H9 (cell line): ENCODE measurements at regions not wholly inside any gene's neighbourhood (a gene's known extent, or its start where the extent isn't known, plus 50 kb on each side); places are given as distances from the start of the nearest gene placed in this dataset.
A peak's percentile ranks its signal among the peaks of the same experiment; 100 is the strongest.

Source experiments
- DNase-seq: peaks from one replicate; pipeline ENCODE4 v3.0.0-alpha.2; 2017
- H2AFZ ChIP-seq: one replicate; pipeline ENCODE4 v1.6.1; 2013; ENCODE audit warnings: mild to moderate bottlenecking, low read length, control low read depth, moderate library complexity
- H2AK5ac ChIP-seq: 2 replicates; pipeline ENCODE4 v1.6.1; 2013; ENCODE audit warnings: low read length, control low read depth, mixed read lengths; ENCODE audit not compliant: insufficient read length
- H2BK120ac ChIP-seq: one replicate; pipeline ENCODE4 v1.6.1; 2013; ENCODE audit warnings: low read depth, mild to moderate bottlenecking, low read length, control low read depth, inconsistent platforms; ENCODE audit not compliant: poor library complexity, severe bottlenecking
- H2BK12ac ChIP-seq: 2 replicates; pipeline ENCODE4 v1.6.1; 2013; ENCODE audit warnings: low read length, control low read depth, mixed read lengths, low read depth; ENCODE audit not compliant: insufficient read length
- H2BK15ac ChIP-seq: 2 replicates; pipeline ENCODE4 v1.6.1; 2013; ENCODE audit warnings: low read depth, low read length, control low read depth
- H2BK20ac ChIP-seq: one replicate; pipeline ENCODE4 v1.6.1; 2013; ENCODE audit warnings: low read depth, mild to moderate bottlenecking, low read length, control low read depth, inconsistent platforms; ENCODE audit not compliant: poor library complexity, severe bottlenecking
- H2BK5ac ChIP-seq: 2 replicates; pipeline ENCODE4 v1.6.1; 2013; ENCODE audit warnings: low read length, control low read depth, mixed read lengths; ENCODE audit not compliant: insufficient read length
- H3K14ac ChIP-seq: 2 replicates; pipeline ENCODE4 v1.6.1; 2013; ENCODE audit warnings: low read length, control low read depth; ENCODE audit not compliant: insufficient read depth
- H3K18ac ChIP-seq: 2 replicates; pipeline ENCODE4 v1.6.1; 2013; ENCODE audit warnings: low read depth, mild to moderate bottlenecking, mixed read lengths, low read length, control low read depth; ENCODE audit not compliant: insufficient read length
- H3K23ac ChIP-seq: 2 replicates; pipeline ENCODE4 v1.6.1; 2013; ENCODE audit warnings: low read length, control low read depth, mixed read lengths, low read depth; ENCODE audit not compliant: insufficient read length
- H3K23me2 ChIP-seq: 2 replicates; pipeline ENCODE4 v1.6.1; 2013; ENCODE audit warnings: low read depth, mild to moderate bottlenecking, mixed read lengths, low read length, control low read depth; ENCODE audit not compliant: insufficient read length, poor library complexity, severe bottlenecking
- H3K27ac ChIP-seq: 2 replicates; pipeline ENCODE4 v1.5.1; 2013; ENCODE audit warnings: low read length, control low read depth, mixed read lengths, low read depth; ENCODE audit not compliant: insufficient read length
- H3K27me3 ChIP-seq: 2 replicates; pipeline ENCODE4 v1.6.1; 2013; ENCODE audit warnings: low read length, control low read depth, inconsistent platforms; ENCODE audit not compliant: insufficient read depth
- H3K4ac ChIP-seq: 2 replicates; pipeline ENCODE4 v1.6.1; 2013; ENCODE audit warnings: low read depth, mild to moderate bottlenecking, control low read depth, inconsistent platforms, low read length, moderate library complexity
- H3K4me1 ChIP-seq: 2 replicates; pipeline ENCODE4 v1.6.1; 2013; ENCODE audit warnings: low read length, control low read depth, inconsistent platforms; ENCODE audit not compliant: insufficient read depth
- H3K4me2 ChIP-seq: 2 replicates; pipeline ENCODE4 v1.6.1; 2013; ENCODE audit warnings: low read length, control low read depth, mixed read lengths; ENCODE audit not compliant: insufficient read length, insufficient read depth
- H3K56ac ChIP-seq: 2 replicates; pipeline ENCODE4 v1.6.1; 2013; ENCODE audit warnings: low read depth, mild to moderate bottlenecking, mixed read lengths, low read length, control low read depth; ENCODE audit not compliant: insufficient read length
- H3K79me1 ChIP-seq: 2 replicates; pipeline ENCODE4 v1.6.1; 2013; ENCODE audit warnings: low read depth, mild to moderate bottlenecking, moderate library complexity, low read length, control low read depth, inconsistent platforms; ENCODE audit not compliant: insufficient read depth, poor library complexity, severe bottlenecking
- H3K79me2 ChIP-seq: 2 replicates; pipeline ENCODE4 v1.6.1; 2013; ENCODE audit warnings: low read length, control low read depth, inconsistent platforms; ENCODE audit not compliant: insufficient read depth
- H3K9ac ChIP-seq: 2 replicates; pipeline ENCODE4 v1.6.1; 2013; ENCODE audit warnings: low read length, control low read depth, mixed read lengths; ENCODE audit not compliant: insufficient read length; ENCODE audit errors: extremely low read depth
- H3K9me3 ChIP-seq: one replicate; pipeline ENCODE4 v1.6.1; 2013; ENCODE audit warnings: low read depth, low read length, inconsistent platforms; ENCODE audit not compliant: control insufficient read depth
- H3T11ph ChIP-seq: one replicate; pipeline ENCODE4 v1.6.1; 2013; ENCODE audit warnings: mild to moderate bottlenecking, low read length, control low read depth, inconsistent platforms
- H4K20me1 ChIP-seq: one replicate; pipeline ENCODE4 v1.6.1; 2013; ENCODE audit not compliant: control insufficient read depth, insufficient read length, insufficient read depth
- H4K5ac ChIP-seq: 2 replicates; pipeline ENCODE4 v1.6.1; 2013; ENCODE audit warnings: low read depth, mild to moderate bottlenecking, mixed read lengths, low read length, control low read depth; ENCODE audit not compliant: insufficient read length
- H4K8ac ChIP-seq: replicated peaks from 2 replicates; pipeline ENCODE4 v1.6.1; 2013; ENCODE audit warnings: low read length, control low read depth, mixed read lengths, low read depth; ENCODE audit not compliant: insufficient read length
- H4K91ac ChIP-seq: 2 replicates; pipeline ENCODE4 v1.6.1; 2013; ENCODE audit warnings: low read depth, mild to moderate bottlenecking, moderate library complexity, mixed read lengths, low read length, control low read depth; ENCODE audit not compliant: insufficient read length
- H3K27ac Mint-ChIP-seq, 3 experiments: 2 replicates in 2 of 3; 3 replicates in 1 of 3; pipeline ENCODE4 v1.8.0; 2020 to 2021; ENCODE audit warnings: mixed read lengths in 3 of 3, mild to moderate bottlenecking in 1 of 3, moderate library complexity in 1 of 3
- H3K27me3 Mint-ChIP-seq: 2 replicates; pipeline ENCODE4 v1.8.0; 2021; ENCODE audit warnings: low read depth, mild to moderate bottlenecking, moderate library complexity, mixed read lengths
- H3K36me3 Mint-ChIP-seq, 3 experiments: 2 replicates in 2 of 3; 3 replicates in 1 of 3; pipeline ENCODE4 v1.8.0; 2020 to 2021; ENCODE audit warnings: low read depth in 3 of 3, mixed read lengths in 3 of 3; ENCODE audit not compliant: insufficient read depth in 1 of 3
- H3K4me1 Mint-ChIP-seq, 2 experiments: 2 replicates each; pipeline ENCODE4 v1.8.0; 2020; ENCODE audit warnings: mixed read lengths in 2 of 2
- H3K4me3 Mint-ChIP-seq, 2 experiments: 2 replicates in 1 of 2; 3 replicates in 1 of 2; pipeline ENCODE4 v1.8.0; 2020 to 2021; ENCODE audit warnings: mild to moderate bottlenecking in 2 of 2, mixed read lengths in 2 of 2, moderate library complexity in 1 of 2
- H3K9me3 Mint-ChIP-seq, 2 experiments: 2 replicates in 1 of 2; 3 replicates in 1 of 2; pipeline ENCODE4 v1.8.0; 2020; ENCODE audit warnings: mild to moderate bottlenecking in 2 of 2, mixed read lengths in 2 of 2, moderate library complexity in 1 of 2
- CTCF ChIP-seq: fragments of 200-600 bp; sonication (generic); conservative IDR thresholded peaks from 3 replicates; pipeline ENCODE4 v1.8.0; 2021; ENCODE audit warnings: antibody characterized with exemption, mild to moderate bottlenecking
- WGBS: extraction: QIAGEN DNeasy Blood & Tissue Kit; methylation state at CpG from one replicate; pipeline ENCODE4 v1.1.7; 2013; ENCODE audit warnings: missing lambda C conversion rate, low lambda C conversion rate, mixed read lengths; ENCODE audit not compliant: insufficient read length; ENCODE audit errors: extremely low coverage; 5-methylcytosine and 5-hydroxymethylcytosine counted together

- H3K79me1 ChIP-seq = no peaks in the 10 kb centered on the region
- no peak overlapping the region for H3T11ph ChIP-seq
- no peak for DNase-seq
- H3K23ac ChIP-seq = no peak overlapping the region
- no peaks in the 10 kb centered on the region for H3K9me3 ChIP-seq
- no peak for TF ChIP-seq CTCF
- H4K5ac ChIP-seq = no peak overlapping the region
- peaks cover 5% of the 10 kb centered on the region; the same call in 1 of the 2 replicates for H3K27me3 ChIP-seq
- no peak overlapping the region for H3K27ac ChIP-seq
- H4K20me1 ChIP-seq = no peaks in the 10 kb centered on the region
- no peak overlapping the region for H4K8ac ChIP-seq
- no peak overlapping the region for H3K56ac ChIP-seq
- no peak overlapping the region for H2BK15ac ChIP-seq
- H2AK5ac ChIP-seq = no peak overlapping the region
- Mint-ChIP-seq H3K9me3 (no peaks in the 10 kb centered on the region), H3K27me3 (peaks cover 36% of the 10 kb centered on the region), H3K4me1 (peaks cover 34 to 45% of the 10 kb centered on the region in 2 experiments), H3K4me3 (peak overlapping the region; percentile 78 to 94; a peak in 2 of 5 replicates), H3K36me3 (no peaks in the 10 kb centered on the region; a peak in 3 of 7 replicates), H3K27ac (peak overlapping the region in 1 of 3 experiments; percentile 52; a peak in 1 of 7 replicates)
- WGBS = no CpG with 5 or more reads among the region's 2 CpGs
- no peak overlapping the region for H2AFZ ChIP-seq
- H3K9ac ChIP-seq = no peak overlapping the region
- no peak overlapping the region for H3K14ac ChIP-seq
- H2BK120ac ChIP-seq = no peak overlapping the region
- no peak overlapping the region for H3K18ac ChIP-seq
- H4K91ac ChIP-seq = no peak overlapping the region
- H3K79me2 ChIP-seq = no peaks in the 10 kb centered on the region
- H3K4me1 ChIP-seq = peaks cover 1% of the 10 kb centered on the region; the same call in 1 of the 2 replicates
- no peak overlapping the region for H2BK12ac ChIP-seq
- peaks cover 28% of the 10 kb centered on the region for H3K23me2 ChIP-seq
- no peak overlapping the region for H2BK5ac ChIP-seq
- H3K4ac ChIP-seq = no peak overlapping the region
- H2BK20ac ChIP-seq = no peak overlapping the region
- H3K4me2 ChIP-seq = peak overlapping the region; percentile 97
Measured at GRCh38 chr12:24560192-24560775, 388.6 kb downstream of the BCAT1 start.
